ENCODE measurements at regions not wholly inside any gene's neighbourhood (a gene's known extent, or its start where the extent isn't known, plus 50 kb on each side); places are given as distances from the start of the nearest gene placed in this dataset.

DNA sequence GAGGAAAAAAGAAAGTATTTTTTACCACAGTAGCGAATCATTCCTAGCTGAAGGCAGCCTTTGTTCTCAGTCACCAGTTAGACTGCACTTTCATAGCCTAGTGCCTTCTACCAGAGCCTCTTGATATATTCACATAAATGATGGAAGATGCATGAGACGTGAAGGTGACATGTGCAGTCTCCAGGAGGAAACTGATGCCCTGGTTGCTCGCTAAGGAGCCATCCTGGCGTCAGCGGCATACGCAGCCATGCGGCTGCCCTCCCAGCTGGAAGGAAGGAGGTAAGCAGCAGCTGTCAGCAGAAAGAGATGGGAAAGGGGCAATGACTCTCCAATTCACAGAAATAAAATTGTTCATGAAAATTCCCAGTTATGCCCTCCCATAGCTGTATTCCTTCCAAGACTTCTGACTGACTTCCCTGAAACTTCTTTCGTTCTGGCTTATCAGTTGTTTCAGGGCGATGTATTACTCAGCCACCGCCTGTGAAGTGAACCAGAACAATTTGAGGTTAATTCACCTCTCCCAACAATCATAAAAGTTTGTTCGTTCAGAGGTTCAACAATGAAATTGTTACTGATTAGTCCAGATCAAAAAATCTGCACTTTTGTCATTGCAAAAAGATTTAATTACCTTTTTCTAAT is 331.2 kb downstream of the NR2F1-AS1 start (continued):
- TF ChIP-seq ZNF114 (CRISPR knock-in tag; IDR thresholded peaks at IDR 0.05) (no peak), CREB1 (CRISPR knock-in tag; IDR thresholded peaks at IDR 0.05; ENCODE audit: low read depth) (no peak), ZNF331 (CRISPR knock-in tag; IDR thresholded peaks at IDR 0.05; ENCODE audit: low read depth) (no peak), EZH2phosphoT487 (IDR thresholded peaks at IDR 0.05; ENCODE audit: unreplicated experiment) (no peak), POLR2AphosphoS5 (IDR thresholded peaks at IDR 0.05; ENCODE audit: low read depth) (no peak)

DNA sequence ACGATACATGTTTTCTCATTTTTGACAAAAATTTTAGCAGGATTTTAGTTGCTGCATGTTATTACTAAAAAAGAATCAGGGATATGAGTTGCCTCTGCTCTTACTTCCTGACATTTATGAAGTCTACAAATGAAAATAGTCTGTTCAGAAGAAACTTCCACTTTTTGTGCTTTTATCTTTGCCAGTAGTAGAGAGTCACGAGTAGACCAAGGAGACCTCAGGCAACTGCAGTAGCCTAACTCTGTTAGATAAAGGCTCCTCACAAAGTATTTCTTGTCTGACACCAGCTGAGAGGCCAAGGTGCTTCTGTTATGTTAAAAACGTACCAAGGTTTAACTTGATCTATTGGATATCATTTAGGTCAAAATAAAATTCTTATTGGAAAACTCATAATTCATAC is 333.9 kb downstream of the NR2F1-AS1 start:
- peaks cover 9% of the 10 kb centered on the region; the same call in 1 of the 2 replicates for H3K4me1 ChIP-seq (ENCODE audit: insufficient read depth)
- no peaks in the 10 kb centered on the region for H4K20me1 ChIP-seq (replicated peaks; ENCODE audit: insufficient read depth)
- Mint-ChIP-seq H3K36me3 (ENCODE audit: low read depth) (no peaks in the 10 kb centered on the region), H3K4me3 (no peak overlapping the region), H3K9me3 (no peaks in the 10 kb centered on the region), H3K27me3 (ENCODE audit: insufficient read depth, low read depth, poor library complexity) (peaks cover 11% of the 10 kb centered on the region), H3K4me1 (peaks cover 18% of the 10 kb centered on the region; the same call in 2 of the 3 replicates), H3K27ac (no peak overlapping the region)
- peak; percentile 45 for DNase-seq (ENCODE audit: low spot score)
- H3K9me2 ChIP-seq (ENCODE audit: insufficient read depth), result no peaks in the 10 kb centered on the region
- no peaks in the 10 kb centered on the region for H3F3A ChIP-seq (replicated peaks; ENCODE audit: low read depth)
- no peak overlapping the region for H3K4me3 ChIP-seq
- H3K4me2 ChIP-seq, result no peak overlapping the region
- H3K27ac ChIP-seq (ENCODE audit: low read depth), result no peak overlapping the region
- H2AFZ ChIP-seq, result no peak overlapping the region
- no peaks in the 10 kb centered on the region for H3K79me2 ChIP-seq (replicated peaks; ENCODE audit: insufficient read depth)
- H3K36me3 ChIP-seq (ENCODE audit: insufficient read depth), result no peaks in the 10 kb centered on the region
- no peaks in the 10 kb centered on the region for H3K27me3 ChIP-seq (ENCODE audit: insufficient read depth)
- ATAC-seq, result peak; percentile 85
- TF ChIP-seq NANOG (IDR thresholded peaks at IDR 0.05; ENCODE audit: borderline replicate concordance) (no peak), EZH2phosphoT487 (IDR thresholded peaks at IDR 0.05; ENCODE audit: unreplicated experiment) (no peak), STAT1 (IDR thresholded peaks at IDR 0.05; ENCODE audit: unreplicated experiment) (no peak), CREB1 (CRISPR knock-in tag; IDR thresholded peaks at IDR 0.05; ENCODE audit: low read depth) (no peak)
- TF ChIP-seq, protein P1, sequence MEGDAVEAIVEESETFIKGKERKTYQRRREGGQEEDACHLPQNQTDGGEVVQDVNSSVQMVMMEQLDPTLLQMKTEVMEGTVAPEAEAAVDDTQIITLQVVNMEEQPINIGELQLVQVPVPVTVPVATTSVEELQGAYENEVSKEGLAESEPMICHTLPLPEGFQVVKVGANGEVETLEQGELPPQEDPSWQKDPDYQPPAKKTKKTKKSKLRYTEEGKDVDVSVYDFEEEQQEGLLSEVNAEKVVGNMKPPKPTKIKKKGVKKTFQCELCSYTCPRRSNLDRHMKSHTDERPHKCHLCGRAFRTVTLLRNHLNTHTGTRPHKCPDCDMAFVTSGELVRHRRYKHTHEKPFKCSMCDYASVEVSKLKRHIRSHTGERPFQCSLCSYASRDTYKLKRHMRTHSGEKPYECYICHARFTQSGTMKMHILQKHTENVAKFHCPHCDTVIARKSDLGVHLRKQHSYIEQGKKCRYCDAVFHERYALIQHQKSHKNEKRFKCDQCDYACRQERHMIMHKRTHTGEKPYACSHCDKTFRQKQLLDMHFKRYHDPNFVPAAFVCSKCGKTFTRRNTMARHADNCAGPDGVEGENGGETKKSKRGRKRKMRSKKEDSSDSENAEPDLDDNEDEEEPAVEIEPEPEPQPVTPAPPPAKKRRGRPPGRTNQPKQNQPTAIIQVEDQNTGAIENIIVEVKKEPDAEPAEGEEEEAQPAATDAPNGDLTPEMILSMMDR (conservative IDR thresholded peaks at IDR 0.05; ENCODE audit: low read depth in 2 of 2), result no peak
- TF ChIP-seq, protein P2, sequence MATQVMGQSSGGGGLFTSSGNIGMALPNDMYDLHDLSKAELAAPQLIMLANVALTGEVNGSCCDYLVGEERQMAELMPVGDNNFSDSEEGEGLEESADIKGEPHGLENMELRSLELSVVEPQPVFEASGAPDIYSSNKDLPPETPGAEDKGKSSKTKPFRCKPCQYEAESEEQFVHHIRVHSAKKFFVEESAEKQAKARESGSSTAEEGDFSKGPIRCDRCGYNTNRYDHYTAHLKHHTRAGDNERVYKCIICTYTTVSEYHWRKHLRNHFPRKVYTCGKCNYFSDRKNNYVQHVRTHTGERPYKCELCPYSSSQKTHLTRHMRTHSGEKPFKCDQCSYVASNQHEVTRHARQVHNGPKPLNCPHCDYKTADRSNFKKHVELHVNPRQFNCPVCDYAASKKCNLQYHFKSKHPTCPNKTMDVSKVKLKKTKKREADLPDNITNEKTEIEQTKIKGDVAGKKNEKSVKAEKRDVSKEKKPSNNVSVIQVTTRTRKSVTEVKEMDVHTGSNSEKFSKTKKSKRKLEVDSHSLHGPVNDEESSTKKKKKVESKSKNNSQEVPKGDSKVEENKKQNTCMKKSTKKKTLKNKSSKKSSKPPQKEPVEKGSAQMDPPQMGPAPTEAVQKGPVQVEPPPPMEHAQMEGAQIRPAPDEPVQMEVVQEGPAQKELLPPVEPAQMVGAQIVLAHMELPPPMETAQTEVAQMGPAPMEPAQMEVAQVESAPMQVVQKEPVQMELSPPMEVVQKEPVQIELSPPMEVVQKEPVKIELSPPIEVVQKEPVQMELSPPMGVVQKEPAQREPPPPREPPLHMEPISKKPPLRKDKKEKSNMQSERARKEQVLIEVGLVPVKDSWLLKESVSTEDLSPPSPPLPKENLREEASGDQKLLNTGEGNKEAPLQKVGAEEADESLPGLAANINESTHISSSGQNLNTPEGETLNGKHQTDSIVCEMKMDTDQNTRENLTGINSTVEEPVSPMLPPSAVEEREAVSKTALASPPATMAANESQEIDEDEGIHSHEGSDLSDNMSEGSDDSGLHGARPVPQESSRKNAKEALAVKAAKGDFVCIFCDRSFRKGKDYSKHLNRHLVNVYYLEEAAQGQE (IDR thresholded peaks at IDR 0.05; ENCODE audit: unreplicated experiment), result no peak
- TF ChIP-seq, protein P3, sequence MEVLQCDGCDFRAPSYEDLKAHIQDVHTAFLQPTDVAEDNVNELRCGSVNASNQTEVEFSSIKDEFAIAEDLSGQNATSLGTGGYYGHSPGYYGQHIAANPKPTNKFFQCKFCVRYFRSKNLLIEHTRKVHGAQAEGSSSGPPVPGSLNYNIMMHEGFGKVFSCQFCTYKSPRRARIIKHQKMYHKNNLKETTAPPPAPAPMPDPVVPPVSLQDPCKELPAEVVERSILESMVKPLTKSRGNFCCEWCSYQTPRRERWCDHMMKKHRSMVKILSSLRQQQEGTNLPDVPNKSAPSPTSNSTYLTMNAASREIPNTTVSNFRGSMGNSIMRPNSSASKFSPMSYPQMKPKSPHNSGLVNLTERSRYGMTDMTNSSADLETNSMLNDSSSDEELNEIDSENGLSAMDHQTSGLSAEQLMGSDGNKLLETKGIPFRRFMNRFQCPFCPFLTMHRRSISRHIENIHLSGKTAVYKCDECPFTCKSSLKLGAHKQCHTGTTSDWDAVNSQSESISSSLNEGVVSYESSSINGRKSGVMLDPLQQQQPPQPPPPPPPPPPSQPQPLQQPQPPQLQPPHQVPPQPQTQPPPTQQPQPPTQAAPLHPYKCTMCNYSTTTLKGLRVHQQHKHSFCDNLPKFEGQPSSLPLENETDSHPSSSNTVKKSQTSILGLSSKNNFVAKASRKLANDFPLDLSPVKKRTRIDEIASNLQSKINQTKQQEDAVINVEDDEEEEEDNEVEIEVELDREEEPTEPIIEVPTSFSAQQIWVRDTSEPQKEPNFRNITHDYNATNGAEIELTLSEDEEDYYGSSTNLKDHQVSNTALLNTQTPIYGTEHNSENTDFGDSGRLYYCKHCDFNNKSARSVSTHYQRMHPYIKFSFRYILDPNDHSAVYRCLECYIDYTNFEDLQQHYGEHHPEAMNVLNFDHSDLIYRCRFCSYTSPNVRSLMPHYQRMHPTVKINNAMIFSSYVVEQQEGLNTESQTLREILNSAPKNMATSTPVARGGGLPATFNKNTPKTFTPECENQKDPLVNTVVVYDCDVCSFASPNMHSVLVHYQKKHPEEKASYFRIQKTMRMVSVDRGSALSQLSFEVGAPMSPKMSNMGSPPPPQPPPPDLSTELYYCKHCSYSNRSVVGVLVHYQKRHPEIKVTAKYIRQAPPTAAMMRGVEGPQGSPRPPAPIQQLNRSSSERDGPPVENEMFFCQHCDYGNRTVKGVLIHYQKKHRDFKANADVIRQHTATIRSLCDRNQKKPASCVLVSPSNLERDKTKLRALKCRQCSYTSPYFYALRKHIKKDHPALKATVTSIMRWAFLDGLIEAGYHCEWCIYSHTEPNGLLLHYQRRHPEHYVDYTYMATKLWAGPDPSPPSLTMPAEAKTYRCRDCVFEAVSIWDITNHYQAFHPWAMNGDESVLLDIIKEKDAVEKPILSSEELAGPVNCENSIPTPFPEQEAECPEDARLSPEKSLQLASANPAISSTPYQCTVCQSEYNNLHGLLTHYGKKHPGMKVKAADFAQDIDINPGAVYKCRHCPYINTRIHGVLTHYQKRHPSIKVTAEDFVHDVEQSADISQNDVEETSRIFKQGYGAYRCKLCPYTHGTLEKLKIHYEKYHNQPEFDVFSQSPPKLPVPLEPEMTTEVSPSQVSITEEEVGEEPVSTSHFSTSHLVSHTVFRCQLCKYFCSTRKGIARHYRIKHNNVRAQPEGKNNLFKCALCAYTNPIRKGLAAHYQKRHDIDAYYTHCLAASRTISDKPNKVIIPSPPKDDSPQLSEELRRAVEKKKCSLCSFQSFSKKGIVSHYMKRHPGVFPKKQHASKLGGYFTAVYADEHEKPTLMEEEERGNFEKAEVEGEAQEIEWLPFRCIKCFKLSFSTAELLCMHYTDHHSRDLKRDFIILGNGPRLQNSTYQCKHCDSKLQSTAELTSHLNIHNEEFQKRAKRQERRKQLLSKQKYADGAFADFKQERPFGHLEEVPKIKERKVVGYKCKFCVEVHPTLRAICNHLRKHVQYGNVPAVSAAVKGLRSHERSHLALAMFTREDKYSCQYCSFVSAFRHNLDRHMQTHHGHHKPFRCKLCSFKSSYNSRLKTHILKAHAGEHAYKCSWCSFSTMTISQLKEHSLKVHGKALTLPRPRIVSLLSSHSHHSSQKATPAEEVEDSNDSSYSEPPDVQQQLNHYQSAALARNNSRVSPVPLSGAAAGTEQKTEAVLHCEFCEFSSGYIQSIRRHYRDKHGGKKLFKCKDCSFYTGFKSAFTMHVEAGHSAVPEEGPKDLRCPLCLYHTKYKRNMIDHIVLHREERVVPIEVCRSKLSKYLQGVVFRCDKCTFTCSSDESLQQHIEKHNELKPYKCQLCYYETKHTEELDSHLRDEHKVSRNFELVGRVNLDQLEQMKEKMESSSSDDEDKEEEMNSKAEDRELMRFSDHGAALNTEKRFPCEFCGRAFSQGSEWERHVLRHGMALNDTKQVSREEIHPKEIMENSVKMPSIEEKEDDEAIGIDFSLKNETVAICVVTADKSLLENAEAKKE (CRISPR knock-in tag; IDR thresholded peaks at IDR 0.05), result no peak

Measured in GM23338 (cell line).